ENCODE measurements at regions not wholly inside any gene's neighbourhood (a gene's known extent, or its start where the extent isn't known, plus 50 kb on each side); places are given as distances from the start of the nearest gene placed in this dataset.

DNA sequence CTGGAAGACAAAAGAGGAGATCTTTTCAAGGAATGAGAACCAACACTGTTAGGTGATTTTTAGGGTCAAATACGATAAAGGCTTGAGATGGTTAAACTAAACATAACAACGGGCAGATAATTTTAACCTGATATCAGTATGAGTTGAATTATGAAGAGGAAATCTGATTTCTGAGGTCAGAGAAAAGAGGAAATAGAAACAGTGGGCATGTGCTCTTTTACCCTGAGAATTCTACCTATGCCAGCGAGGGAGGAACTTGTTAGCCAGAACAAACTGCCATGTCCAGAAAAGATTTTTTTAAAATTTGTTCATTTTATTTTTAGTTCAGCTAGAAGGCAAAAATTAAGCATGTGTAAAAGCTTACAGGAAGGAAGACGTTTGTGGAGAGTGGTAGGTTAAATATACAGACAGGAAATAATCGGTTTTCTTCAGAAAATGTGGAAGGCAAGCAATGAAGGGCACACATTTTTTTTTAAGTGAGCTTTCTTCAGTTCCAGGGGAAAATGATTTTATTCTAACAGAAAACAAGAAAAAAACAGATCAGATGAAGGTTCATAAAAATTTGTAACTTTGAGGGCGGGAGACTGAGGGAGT, 1745.3 kb downstream of the MRPL39 start:
- TF ChIP-seq, protein P1, sequence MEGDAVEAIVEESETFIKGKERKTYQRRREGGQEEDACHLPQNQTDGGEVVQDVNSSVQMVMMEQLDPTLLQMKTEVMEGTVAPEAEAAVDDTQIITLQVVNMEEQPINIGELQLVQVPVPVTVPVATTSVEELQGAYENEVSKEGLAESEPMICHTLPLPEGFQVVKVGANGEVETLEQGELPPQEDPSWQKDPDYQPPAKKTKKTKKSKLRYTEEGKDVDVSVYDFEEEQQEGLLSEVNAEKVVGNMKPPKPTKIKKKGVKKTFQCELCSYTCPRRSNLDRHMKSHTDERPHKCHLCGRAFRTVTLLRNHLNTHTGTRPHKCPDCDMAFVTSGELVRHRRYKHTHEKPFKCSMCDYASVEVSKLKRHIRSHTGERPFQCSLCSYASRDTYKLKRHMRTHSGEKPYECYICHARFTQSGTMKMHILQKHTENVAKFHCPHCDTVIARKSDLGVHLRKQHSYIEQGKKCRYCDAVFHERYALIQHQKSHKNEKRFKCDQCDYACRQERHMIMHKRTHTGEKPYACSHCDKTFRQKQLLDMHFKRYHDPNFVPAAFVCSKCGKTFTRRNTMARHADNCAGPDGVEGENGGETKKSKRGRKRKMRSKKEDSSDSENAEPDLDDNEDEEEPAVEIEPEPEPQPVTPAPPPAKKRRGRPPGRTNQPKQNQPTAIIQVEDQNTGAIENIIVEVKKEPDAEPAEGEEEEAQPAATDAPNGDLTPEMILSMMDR (IDR thresholded peaks at IDR 0.05; ENCODE audit: low read depth, low read length, missing input control): no peak
- TF ChIP-seq SP1 (IDR thresholded peaks at IDR 0.05) (no peak), RXRA (IDR thresholded peaks at IDR 0.05) (no peak), TAF1 (conservative IDR thresholded peaks at IDR 0.05) (no peak), GABPA (IDR thresholded peaks at IDR 0.05 in 1 of 2, conservative IDR thresholded peaks at IDR 0.05 in 1 of 2) (no peak), YY1 (IDR thresholded peaks at IDR 0.05) (no peak), FOXA1 (IDR thresholded peaks at IDR 0.05) (no peak), JUND (IDR thresholded peaks at IDR 0.05) (no peak), RAD21 (IDR thresholded peaks at IDR 0.05) (no peak)
- TF ChIP-seq, protein P2, sequence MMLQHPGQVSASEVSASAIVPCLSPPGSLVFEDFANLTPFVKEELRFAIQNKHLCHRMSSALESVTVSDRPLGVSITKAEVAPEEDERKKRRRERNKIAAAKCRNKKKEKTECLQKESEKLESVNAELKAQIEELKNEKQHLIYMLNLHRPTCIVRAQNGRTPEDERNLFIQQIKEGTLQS (IDR thresholded peaks at IDR 0.05): no peak
- TF ChIP-seq, protein P3, sequence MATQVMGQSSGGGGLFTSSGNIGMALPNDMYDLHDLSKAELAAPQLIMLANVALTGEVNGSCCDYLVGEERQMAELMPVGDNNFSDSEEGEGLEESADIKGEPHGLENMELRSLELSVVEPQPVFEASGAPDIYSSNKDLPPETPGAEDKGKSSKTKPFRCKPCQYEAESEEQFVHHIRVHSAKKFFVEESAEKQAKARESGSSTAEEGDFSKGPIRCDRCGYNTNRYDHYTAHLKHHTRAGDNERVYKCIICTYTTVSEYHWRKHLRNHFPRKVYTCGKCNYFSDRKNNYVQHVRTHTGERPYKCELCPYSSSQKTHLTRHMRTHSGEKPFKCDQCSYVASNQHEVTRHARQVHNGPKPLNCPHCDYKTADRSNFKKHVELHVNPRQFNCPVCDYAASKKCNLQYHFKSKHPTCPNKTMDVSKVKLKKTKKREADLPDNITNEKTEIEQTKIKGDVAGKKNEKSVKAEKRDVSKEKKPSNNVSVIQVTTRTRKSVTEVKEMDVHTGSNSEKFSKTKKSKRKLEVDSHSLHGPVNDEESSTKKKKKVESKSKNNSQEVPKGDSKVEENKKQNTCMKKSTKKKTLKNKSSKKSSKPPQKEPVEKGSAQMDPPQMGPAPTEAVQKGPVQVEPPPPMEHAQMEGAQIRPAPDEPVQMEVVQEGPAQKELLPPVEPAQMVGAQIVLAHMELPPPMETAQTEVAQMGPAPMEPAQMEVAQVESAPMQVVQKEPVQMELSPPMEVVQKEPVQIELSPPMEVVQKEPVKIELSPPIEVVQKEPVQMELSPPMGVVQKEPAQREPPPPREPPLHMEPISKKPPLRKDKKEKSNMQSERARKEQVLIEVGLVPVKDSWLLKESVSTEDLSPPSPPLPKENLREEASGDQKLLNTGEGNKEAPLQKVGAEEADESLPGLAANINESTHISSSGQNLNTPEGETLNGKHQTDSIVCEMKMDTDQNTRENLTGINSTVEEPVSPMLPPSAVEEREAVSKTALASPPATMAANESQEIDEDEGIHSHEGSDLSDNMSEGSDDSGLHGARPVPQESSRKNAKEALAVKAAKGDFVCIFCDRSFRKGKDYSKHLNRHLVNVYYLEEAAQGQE (IDR thresholded peaks at IDR 0.05): no peak
- TF ChIP-seq, protein P4, sequence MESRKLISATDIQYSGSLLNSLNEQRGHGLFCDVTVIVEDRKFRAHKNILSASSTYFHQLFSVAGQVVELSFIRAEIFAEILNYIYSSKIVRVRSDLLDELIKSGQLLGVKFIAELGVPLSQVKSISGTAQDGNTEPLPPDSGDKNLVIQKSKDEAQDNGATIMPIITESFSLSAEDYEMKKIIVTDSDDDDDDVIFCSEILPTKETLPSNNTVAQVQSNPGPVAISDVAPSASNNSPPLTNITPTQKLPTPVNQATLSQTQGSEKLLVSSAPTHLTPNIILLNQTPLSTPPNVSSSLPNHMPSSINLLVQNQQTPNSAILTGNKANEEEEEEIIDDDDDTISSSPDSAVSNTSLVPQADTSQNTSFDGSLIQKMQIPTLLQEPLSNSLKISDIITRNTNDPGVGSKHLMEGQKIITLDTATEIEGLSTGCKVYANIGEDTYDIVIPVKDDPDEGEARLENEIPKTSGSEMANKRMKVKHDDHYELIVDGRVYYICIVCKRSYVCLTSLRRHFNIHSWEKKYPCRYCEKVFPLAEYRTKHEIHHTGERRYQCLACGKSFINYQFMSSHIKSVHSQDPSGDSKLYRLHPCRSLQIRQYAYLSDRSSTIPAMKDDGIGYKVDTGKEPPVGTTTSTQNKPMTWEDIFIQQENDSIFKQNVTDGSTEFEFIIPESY (IDR thresholded peaks at IDR 0.05): no peak
